ENCODE measurements at regions not wholly inside any gene's neighbourhood (a gene's known extent, or its start where the extent isn't known, plus 50 kb on each side); places are given as distances from the start of the nearest gene placed in this dataset.
"Not testable (repeated sequence)": the region's sequence is repeated elsewhere in the genome, so short reads cannot be mapped to it uniquely, and the experiment has no call there.

- no peak for DNase-seq (ENCODE audit: low spot score in 2 of 2, unreplicated experiment in 2 of 2)
- Mint-ChIP-seq H3K4me1 (no peaks in the 10 kb centered on the region), H3K36me3 (no peaks in the 10 kb centered on the region), H3K27me3 (ENCODE audit: low read depth) (peaks cover 33% of the 10 kb centered on the region), H3K27ac (no peak overlapping the region), H3K9me3 (peaks cover 9% of the 10 kb centered on the region), H3K4me3 (no peak overlapping the region)
- no peak for TF ChIP-seq CTCF (IDR thresholded peaks at IDR 0.05; ENCODE audit: unreplicated experiment)
Observed at GRCh38 chr10:71093531-71093930, 118.8 kb upstream of the UNC5B start.

- no peaks in the 10 kb centered on the region for H3K36me3 Mint-ChIP-seq
- DNase-seq (ENCODE audit: low spot score in 2 of 2, unreplicated experiment in 2 of 2) = no peak
- TF ChIP-seq CTCF (IDR thresholded peaks at IDR 0.05; ENCODE audit: unreplicated experiment) = no peak
- no peak overlapping the region for H3K27ac Mint-ChIP-seq
- no peak overlapping the region for H3K4me3 Mint-ChIP-seq
- H3K9me3 Mint-ChIP-seq = peaks cover 11% of the 10 kb centered on the region
- no peaks in the 10 kb centered on the region for H3K4me1 Mint-ChIP-seq
- H3K27me3 Mint-ChIP-seq (ENCODE audit: low read depth) = peaks cover 38% of the 10 kb centered on the region
Observed at GRCh38 chr10:71094712-71095390, 117.5 kb upstream of the UNC5B start.

- Mint-ChIP-seq H3K36me3 (no peaks in the 10 kb centered on the region), H3K27ac (no peak overlapping the region), H3K4me3 (no peak overlapping the region), H3K9me3 (peaks cover 11% of the 10 kb centered on the region), H3K4me1 (peaks cover 8% of the 10 kb centered on the region), H3K27me3 (ENCODE audit: low read depth) (peaks cover 34% of the 10 kb centered on the region)
- no peak for TF ChIP-seq CTCF (IDR thresholded peaks at IDR 0.05; ENCODE audit: unreplicated experiment)
- DNase-seq (ENCODE audit: low spot score in 2 of 2, unreplicated experiment in 2 of 2) = no peak
Observed at GRCh38 chr10:71099731-71100361, 112.5 kb upstream of the UNC5B start.

- Mint-ChIP-seq H3K4me3 (no peak overlapping the region), H3K36me3 (peaks cover 2% of the 10 kb centered on the region), H3K27me3 (ENCODE audit: low read depth) (peaks cover 31% of the 10 kb centered on the region), H3K4me1 (peaks cover 8% of the 10 kb centered on the region), H3K27ac (no peak overlapping the region), H3K9me3 (peaks cover 4% of the 10 kb centered on the region)
- TF ChIP-seq CTCF (IDR thresholded peaks at IDR 0.05; ENCODE audit: unreplicated experiment) = no peak
- DNase-seq (ENCODE audit: low spot score in 2 of 2, unreplicated experiment in 2 of 2) = no peak
Observed at GRCh38 chr10:71103961-71104360, 108.4 kb upstream of the UNC5B start.

GRCh38 chr10:71106151-71106550 is 106.2 kb upstream of the UNC5B start:
- H3K9me3 Mint-ChIP-seq; DNase-seq (ENCODE audit: low spot score in 2 of 2, unreplicated experiment in 2 of 2); H3K4me1 Mint-ChIP-seq; H3K36me3 Mint-ChIP-seq; H3K4me3 Mint-ChIP-seq; H3K27ac Mint-ChIP-seq: not testable (repeated sequence)
- H3K27me3 Mint-ChIP-seq (ENCODE audit: low read depth) = peaks cover 34% of the 10 kb centered on the region

GRCh38 chr10:71107117-71107516 is 105.3 kb upstream of the UNC5B start:
- H3K27ac Mint-ChIP-seq; DNase-seq (ENCODE audit: low spot score in 2 of 2, unreplicated experiment in 2 of 2); H3K4me3 Mint-ChIP-seq; H3K4me1 Mint-ChIP-seq; H3K36me3 Mint-ChIP-seq: not testable (repeated sequence)
- Mint-ChIP-seq H3K9me3 (peaks cover 12% of the 10 kb centered on the region), H3K27me3 (ENCODE audit: low read depth) (peaks cover 35% of the 10 kb centered on the region)

- DNase-seq (ENCODE audit: low spot score in 2 of 2, unreplicated experiment in 2 of 2); H3K36me3 Mint-ChIP-seq; H3K27ac Mint-ChIP-seq; H3K4me1 Mint-ChIP-seq; H3K4me3 Mint-ChIP-seq: not testable (repeated sequence)
- Mint-ChIP-seq H3K27me3 (ENCODE audit: low read depth) (peaks cover 36% of the 10 kb centered on the region), H3K9me3 (peaks cover 16% of the 10 kb centered on the region)
Observed at GRCh38 chr10:71108042-71108441, 104.3 kb upstream of the UNC5B start.

Measured in mesothelial cell of epicardium (in vitro differentiated cells).